Left lobe of liver (tissue), 2 donors: ENCODE measurements at regions not wholly inside any gene's neighbourhood (a gene's known extent, or its start where the extent isn't known, plus 50 kb on each side); places are given as distances from the start of the nearest gene placed in this dataset.
A peak's percentile ranks its signal among the peaks of the same experiment; 100 is the strongest.

ENCODE experiments used
- ATAC-seq: fragments of 200-7000 bp; cut with Tn5 transposase; one replicate; pipeline ENCODE4 v1.9.1; 2020; ENCODE audit warnings: mild to moderate bottlenecking, moderate library complexity
- DNase-seq: peaks from one replicate; pipeline ENCODE4 v3.0.0-alpha.2; 2020; ENCODE audit warnings: low spot score
- donor health status: DM: no; HTN: no; CAD: no; lungs with moderate emphysema.
- donor health status: DM: no; HTN: yes; CAD: no.

- ATAC-seq = no peak
- DNase-seq = no peak
Measured at GRCh38 chr2:173629076-173629475, 274.4 kb downstream of the CDCA7 start.

- ATAC-seq (no peak), DNase-seq (no peak)
Measured at GRCh38 chr2:173630425-173631126, 275.9 kb downstream of the CDCA7 start.

DNA sequence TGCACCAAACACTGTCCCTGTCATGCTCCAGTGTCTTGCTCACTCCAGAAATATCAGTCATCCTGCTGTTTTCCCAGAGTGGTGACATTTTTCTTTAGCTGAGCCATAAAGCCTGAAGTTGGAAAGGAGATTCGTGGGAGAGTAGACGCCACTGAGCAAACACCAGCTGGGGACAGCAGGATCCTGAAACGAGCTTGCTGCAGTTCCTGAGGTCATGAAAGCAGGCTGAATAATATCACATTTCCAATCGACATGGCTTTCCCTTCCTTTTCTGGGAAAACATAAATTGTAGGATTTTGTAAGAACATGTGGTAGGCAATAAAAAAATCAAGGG lies 276.4 kb downstream of the CDCA7 start:
- DNase-seq = no peak
- ATAC-seq = no peak

GRCh38 chr2:173644146-173644545 lies 289.5 kb downstream of the CDCA7 start:
- DNase-seq (no peak), ATAC-seq (no peak)

- ATAC-seq (no peak), DNase-seq (no peak)
Measured at GRCh38 chr2:173647681-173648311, 293.1 kb downstream of the CDCA7 start.

DNA sequence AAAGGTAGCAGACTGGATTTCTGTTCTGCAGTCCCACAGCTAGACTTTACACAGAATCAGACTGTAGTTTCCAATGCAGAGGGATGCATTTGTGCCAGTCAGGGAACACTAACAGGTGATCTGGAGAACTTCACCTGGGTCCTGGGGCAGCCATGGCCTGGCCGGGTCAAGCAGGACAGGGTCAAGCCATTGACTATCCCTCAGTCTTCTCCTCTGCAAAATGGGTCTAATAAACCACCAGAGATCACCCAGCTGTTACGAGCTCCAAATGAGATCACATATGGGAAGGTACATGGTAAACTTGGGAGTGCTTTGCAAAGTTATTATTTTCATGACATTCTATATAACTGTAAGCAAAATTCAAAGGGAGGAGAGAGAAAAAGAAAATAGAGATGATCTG lies 294.1 kb downstream of the CDCA7 start:
- DNase-seq = no peak
- ATAC-seq = no peak

DNA sequence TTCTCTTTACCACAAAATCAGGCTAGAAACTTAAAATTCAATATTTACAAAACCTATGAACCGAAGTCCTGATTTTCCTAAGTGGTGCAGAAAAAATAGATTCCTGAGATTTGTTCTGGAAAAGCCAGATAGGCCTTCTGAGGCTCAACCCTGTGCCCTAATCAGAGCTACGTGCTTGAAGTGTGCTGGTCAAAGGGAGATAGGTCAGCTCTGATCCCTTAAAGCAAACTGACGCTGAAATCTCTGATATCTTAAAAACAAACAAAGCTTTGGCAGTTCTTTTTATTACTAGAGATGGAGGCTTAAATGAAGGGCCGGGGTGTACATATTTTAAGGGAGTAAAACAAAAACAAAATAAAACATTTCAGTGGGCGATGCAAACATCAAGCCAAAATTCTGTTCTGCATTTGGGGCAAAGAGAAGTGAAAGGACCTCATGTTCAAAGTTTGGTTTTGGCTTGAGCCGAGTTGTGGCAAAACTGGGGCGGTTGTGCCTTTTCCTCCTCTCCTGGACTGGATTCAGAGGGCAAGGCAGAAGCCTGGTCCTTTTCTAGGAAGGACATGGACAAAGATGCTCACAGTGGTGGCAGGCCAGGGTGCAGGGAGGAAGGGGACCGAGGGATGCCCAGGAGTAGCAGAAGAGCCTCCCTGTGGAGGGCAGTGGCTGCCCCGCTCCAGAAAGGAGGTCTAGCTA lies 295.0 kb downstream of the CDCA7 start:
- ATAC-seq = peak; percentile 89
- peak; percentile 50 for DNase-seq

DNA sequence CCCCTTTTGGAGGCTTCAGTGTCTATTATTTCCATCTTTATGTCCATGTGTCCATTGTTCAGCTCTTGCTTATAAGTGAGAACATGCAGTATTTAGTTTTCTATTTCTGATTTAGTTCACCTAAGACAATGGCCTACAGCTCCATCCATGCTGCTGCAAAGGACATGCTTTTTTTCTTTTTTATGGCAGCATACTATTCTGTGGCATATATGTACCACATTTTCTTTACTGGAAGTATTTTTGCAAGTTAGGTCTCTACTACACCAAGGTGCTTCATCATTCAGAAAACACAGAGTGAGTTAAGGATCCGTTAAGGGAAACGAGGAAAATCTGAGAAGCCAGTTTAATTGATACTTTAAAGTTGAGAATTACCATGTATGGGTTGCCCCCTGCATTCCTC lies 297.2 kb downstream of the CDCA7 start:
- DNase-seq = no peak
- ATAC-seq = no peak

DNA sequence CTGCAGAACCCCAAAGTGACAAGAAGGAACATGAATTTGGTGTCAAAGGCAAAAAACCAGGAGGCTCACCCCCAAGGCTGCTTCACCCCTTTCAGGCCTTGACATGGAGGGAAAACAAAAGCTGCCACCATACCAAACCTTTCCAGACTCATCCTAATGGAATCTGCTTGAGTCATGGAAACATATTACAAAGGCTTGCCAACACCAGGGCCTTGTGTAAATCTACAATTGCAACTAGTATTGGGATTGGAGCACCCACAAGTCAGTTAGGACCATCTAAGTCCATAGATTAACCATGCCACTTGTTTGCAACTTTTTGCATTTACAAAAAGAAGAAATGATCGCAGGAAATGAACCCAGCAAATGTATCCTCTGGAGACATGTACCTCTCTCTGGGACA lies 297.6 kb downstream of the CDCA7 start:
- ATAC-seq = no peak
- no peak for DNase-seq

DNA sequence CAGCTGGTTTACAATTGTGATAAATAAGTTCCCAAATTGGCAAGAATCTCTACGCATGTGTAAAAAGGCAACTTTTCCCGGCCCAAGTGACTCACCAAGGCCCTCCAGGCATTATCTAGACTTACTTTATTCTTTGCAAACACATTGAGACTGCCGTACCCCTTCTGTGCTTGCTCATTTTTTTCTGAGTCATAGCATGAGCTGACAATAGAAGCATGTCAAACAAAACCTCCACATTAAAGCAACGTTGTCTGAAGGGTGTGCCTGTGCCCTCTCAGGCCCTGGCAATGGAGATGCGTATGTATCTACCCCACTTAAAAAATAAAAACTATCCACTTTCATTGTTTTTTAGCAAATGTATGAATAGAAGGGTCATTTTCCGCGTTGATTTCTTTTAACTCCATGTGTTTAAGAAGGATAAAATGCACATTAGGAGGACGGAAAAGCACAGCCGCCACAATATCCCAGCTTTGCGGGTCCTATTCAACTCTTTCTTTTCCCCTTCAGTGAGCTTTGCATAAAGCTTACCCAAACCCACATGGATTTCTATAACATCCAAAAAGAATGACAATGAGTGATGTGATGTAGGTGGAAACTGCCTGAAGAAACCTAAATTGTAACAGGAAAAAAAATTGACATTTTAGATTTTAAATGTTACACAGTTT lies 298.2 kb downstream of the CDCA7 start:
- ATAC-seq = no peak
- DNase-seq = no peak

DNA sequence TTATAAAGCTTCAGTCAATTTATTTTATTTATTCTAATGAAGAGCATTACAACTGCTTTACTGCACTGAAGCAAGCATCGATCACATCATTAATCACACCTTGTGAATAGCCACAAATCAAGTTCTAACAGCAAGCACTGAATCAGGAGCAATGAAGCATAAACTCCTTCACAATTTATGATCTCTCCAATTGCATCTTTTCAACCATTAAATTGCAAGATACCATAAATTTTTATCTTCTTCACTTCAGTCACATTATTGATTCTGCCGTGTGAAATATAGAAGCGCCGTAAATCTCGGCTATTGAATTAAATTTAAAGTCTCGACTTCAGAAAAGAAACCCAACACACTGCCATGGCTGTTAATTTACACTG lies 298.7 kb downstream of the CDCA7 start:
- no peak for ATAC-seq

DNA sequence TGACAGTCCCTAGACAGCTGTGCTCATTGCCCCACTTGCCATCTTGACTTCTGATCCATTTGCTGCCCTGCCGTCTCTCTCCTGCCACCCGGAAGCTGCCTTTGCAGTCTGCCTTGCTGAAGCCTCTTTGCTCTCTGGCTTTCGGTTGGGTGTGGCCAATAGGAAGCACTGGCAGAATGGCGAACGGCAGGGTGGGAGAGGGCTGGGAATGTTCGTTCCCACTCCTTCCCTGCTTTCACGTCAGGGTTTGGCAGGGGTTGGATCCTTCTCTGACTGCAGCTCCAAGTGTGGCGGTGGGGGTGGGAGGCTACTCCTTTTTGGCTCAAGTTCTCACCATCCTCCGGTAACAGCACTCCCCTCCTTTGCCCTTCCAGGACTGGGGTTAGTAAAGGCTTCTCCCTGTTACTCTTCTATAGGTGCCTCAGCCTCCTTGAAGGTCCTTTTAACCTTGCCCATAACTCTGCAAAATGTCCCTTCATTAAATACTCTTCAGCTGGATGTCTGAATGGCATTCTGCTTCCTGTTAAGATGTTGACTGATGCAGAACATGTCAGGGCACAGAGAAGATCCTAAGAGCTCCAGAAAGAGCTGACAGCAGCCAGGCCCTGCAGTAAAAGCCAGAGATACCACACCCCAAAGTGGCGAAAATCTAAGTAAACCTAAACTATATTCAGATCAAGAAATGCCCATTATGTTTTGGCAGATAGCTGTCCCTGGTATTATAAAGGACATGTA lies 299.7 kb downstream of the CDCA7 start:
- no peak for ATAC-seq
- no peak for DNase-seq

More for the DNA sequence above, 298.7 kb downstream of the CDCA7 start:
- no peak for DNase-seq

- DNase-seq = no peak
- ATAC-seq = no peak
Measured at GRCh38 chr2:173654896-173655265, 300.2 kb downstream of the CDCA7 start.

GRCh38 chr2:173656086-173656485 lies 301.4 kb downstream of the CDCA7 start:
- ATAC-seq = no peak

DNA sequence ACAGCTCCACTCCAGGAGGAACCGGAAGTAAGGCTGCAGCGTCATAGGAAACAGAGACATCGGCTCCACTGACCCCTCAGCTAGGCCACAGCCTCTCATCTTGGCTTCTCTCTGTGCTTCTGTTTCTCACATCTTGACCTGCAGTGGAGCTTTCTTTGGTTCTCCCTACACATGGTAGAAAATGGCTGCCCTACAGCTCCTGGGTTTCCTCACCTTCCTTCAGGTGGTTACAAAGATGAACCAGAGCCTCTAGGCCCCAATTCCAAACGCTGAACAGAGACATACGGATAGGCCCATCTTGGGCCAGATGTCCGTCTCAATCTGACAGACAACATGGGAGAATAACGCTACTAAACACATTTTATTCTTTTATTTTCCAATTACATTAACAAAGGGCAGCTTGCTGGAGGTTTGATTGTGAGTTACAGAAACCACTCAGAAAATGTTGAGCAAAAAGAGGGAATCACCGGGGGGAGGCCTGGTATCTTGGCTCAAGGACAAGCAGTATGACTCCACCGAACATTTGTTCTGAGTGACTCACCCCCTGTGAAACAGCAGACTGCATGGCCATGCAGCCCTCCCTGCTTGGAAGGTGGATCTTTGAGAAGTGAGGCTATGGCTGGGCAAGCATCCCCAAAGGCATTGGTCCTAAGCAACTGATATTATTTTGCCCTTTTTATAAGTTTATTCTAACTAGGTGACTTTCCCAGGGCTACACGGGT lies 303.5 kb downstream of the CDCA7 start:
- no peak for DNase-seq
- no peak for ATAC-seq

More at GRCh38 chr2:173656086-173656485, 301.4 kb downstream of the CDCA7 start:
- DNase-seq = no peak

- ATAC-seq = no peak
- no peak for DNase-seq
Measured at GRCh38 chr2:173658946-173659371, 304.3 kb downstream of the CDCA7 start.

DNA sequence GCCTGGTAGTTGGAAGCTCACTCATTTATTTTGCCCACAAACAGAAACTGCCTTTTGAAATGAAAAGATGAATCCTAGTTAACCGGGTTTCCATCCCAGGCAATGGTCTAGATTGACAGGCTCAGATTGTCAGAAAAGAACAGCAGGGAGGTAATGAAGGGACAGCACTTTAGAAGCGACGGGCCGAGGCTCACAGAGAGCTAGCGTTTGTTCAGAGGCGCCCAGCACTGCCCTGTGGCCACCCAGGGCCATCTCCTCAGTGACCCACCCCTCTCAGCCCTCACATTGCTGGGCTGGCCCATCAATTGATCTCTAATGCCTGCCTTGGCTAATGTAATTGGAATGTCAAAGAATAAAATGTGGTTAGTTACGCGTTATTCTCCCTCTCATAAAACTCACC lies 304.8 kb downstream of the CDCA7 start:
- ATAC-seq = no peak
- no peak for DNase-seq

GRCh38 chr2:173661586-173661985 lies 303.6 kb downstream of the SP3 start:
- ATAC-seq (no peak), DNase-seq (no peak)

DNA sequence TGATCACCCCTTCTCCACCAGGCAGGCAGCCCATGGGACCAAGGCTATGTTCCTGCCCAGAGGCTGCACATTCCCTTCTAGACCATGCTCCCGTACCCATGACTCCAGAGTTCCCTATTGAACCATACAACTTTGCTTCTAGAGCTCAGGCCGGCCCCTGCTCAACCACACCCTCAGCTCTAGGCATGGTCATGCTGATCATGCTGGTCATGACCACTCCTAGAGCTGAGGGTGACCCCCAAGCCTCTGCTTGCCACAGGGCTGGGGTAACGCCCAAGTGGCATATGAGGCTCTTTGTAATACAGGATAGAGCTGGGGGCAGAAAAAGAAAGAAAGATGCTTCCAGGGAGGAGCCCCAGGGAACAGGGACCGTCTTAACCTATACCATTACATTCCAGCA lies 301.8 kb downstream of the SP3 start:
- DNase-seq = no peak
- ATAC-seq = no peak

DNA sequence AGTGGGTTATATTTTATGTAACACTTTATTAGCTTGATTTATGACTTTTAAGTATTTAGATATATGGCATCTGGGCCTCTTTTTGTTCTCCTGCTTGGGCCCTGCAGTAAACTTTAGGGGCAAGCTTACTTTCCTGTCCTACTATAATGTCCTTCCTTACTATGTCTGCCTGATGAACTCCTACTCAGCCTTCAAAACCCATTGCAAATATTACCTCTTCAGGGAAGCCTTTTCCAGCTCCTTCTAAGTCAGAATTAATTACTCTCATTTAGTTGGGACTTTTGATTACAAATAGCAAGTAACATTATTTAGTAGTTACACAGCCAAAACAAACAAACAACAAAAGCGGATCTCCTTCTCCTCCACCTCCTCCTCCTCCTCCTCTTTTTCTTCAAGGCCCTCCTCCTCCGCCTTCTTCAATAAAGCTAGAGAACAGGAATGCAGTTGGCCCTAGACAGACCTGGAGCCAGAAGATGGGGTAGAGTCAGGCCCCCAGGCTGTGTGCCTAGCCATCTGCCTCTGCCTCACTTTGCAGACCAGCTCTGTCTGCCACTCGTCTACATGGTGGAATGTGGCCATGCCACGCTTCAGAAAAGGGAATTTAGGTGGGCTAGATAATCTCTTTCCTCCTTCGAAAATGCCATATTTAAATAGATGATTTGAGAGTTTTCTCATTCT lies 301.2 kb downstream of the SP3 start:
- DNase-seq = no peak
- ATAC-seq = no peak
